ENCODE measurements at regions not wholly inside any gene's neighbourhood (a gene's known extent, or its start where the extent isn't known, plus 50 kb on each side); places are given as distances from the start of the nearest gene placed in this dataset.

GRCh38 chr15:37291920-37292319 is 191.6 kb upstream of the MEIS2 start:
- intact Hi-C loops (cut with micrococcal nuclease), result no loop called here
- Mint-ChIP-seq H3K27ac (no peak overlapping the region), H3K4me1 (ENCODE audit: low read depth) (no peaks in the 10 kb centered on the region), H3K27me3 (ENCODE audit: insufficient read depth) (no peaks in the 10 kb centered on the region), H3K9me3 (peaks cover 5% of the 10 kb centered on the region), H3K36me3 (ENCODE audit: low read depth) (no peaks in the 10 kb centered on the region), H3K4me3 (no peak overlapping the region)
- no peak for DNase-seq (ENCODE audit: low spot score)

- H3K27ac Mint-ChIP-seq, result no peak overlapping the region
- no peak overlapping the region for H3K4me3 Mint-ChIP-seq
- intact Hi-C loops (cut with micrococcal nuclease), result no loop called here
- H3K9me3 Mint-ChIP-seq, result peaks cover 5% of the 10 kb centered on the region
- no peak for DNase-seq (ENCODE audit: low spot score)
- H3K27me3 Mint-ChIP-seq (ENCODE audit: insufficient read depth), result no peaks in the 10 kb centered on the region
- H3K4me1 Mint-ChIP-seq (ENCODE audit: low read depth), result no peaks in the 10 kb centered on the region
- no peaks in the 10 kb centered on the region for H3K36me3 Mint-ChIP-seq (ENCODE audit: low read depth)
These were observed 197.9 kb upstream of the MEIS2 start for GRCh38 chr15:37298271-37298670.

- Mint-ChIP-seq H3K4me1 (ENCODE audit: low read depth) (no peaks in the 10 kb centered on the region), H3K27ac (no peak overlapping the region), H3K27me3 (ENCODE audit: insufficient read depth) (no peaks in the 10 kb centered on the region), H3K36me3 (ENCODE audit: low read depth) (no peaks in the 10 kb centered on the region), H3K4me3 (no peak overlapping the region), H3K9me3 (peaks cover 11% of the 10 kb centered on the region)
- DNase-seq (ENCODE audit: low spot score), result no peak
- intact Hi-C loops (cut with micrococcal nuclease), result no loop called here
These were observed 239.1 kb upstream of the MEIS2 start for GRCh38 chr15:37339437-37339836.

GRCh38 chr15:37339856-37340255 is 239.5 kb upstream of the MEIS2 start:
- Mint-ChIP-seq H3K27ac (no peak overlapping the region), H3K9me3 (peaks cover 11% of the 10 kb centered on the region), H3K4me3 (no peak overlapping the region), H3K4me1 (ENCODE audit: low read depth) (no peaks in the 10 kb centered on the region), H3K36me3 (ENCODE audit: low read depth) (no peaks in the 10 kb centered on the region), H3K27me3 (ENCODE audit: insufficient read depth) (no peaks in the 10 kb centered on the region)
- intact Hi-C loops (cut with micrococcal nuclease), result no loop called here
- no peak for DNase-seq (ENCODE audit: low spot score)

GRCh38 chr15:37340438-37340837 is 240.1 kb upstream of the MEIS2 start:
- Mint-ChIP-seq H3K36me3 (ENCODE audit: low read depth) (no peaks in the 10 kb centered on the region), H3K27me3 (ENCODE audit: insufficient read depth) (no peaks in the 10 kb centered on the region), H3K27ac (no peak overlapping the region), H3K9me3 (peaks cover 7% of the 10 kb centered on the region), H3K4me3 (no peak overlapping the region), H3K4me1 (ENCODE audit: low read depth) (no peaks in the 10 kb centered on the region)
- DNase-seq (ENCODE audit: low spot score), result no peak
- intact Hi-C loops (cut with micrococcal nuclease), result no loop called here

- H3K4me3 Mint-ChIP-seq, result no peak overlapping the region
- H3K27me3 Mint-ChIP-seq (ENCODE audit: insufficient read depth), result no peaks in the 10 kb centered on the region
- H3K4me1 Mint-ChIP-seq (ENCODE audit: low read depth), result no peaks in the 10 kb centered on the region
- H3K9me3 Mint-ChIP-seq, result peaks cover 28% of the 10 kb centered on the region
- no peak overlapping the region for H3K27ac Mint-ChIP-seq
- H3K36me3 Mint-ChIP-seq (ENCODE audit: low read depth), result no peaks in the 10 kb centered on the region
- DNase-seq (ENCODE audit: low spot score), result no peak
- intact Hi-C loops (cut with micrococcal nuclease), result no loop called here
These were observed 258.9 kb upstream of the MEIS2 start for GRCh38 chr15:37359101-37359892.

GRCh38 chr15:37359893-37360290 is 259.5 kb upstream of the MEIS2 start:
- intact Hi-C loops (cut with micrococcal nuclease), result no loop called here
- no peak for DNase-seq (ENCODE audit: low spot score)
- Mint-ChIP-seq H3K4me3 (no peak overlapping the region), H3K4me1 (ENCODE audit: low read depth) (no peaks in the 10 kb centered on the region), H3K36me3 (ENCODE audit: low read depth) (no peaks in the 10 kb centered on the region), H3K27ac (no peak overlapping the region), H3K9me3 (peaks cover 28% of the 10 kb centered on the region), H3K27me3 (ENCODE audit: insufficient read depth) (no peaks in the 10 kb centered on the region)

- intact Hi-C loops (cut with micrococcal nuclease), result no loop called here
- no peaks in the 10 kb centered on the region for H3K4me1 Mint-ChIP-seq (ENCODE audit: low read depth)
- no peaks in the 10 kb centered on the region for H3K27me3 Mint-ChIP-seq (ENCODE audit: insufficient read depth)
- DNase-seq (ENCODE audit: low spot score), result no peak
- H3K9me3 Mint-ChIP-seq, result peaks cover 28% of the 10 kb centered on the region
- no peak overlapping the region for H3K4me3 Mint-ChIP-seq
- H3K36me3 Mint-ChIP-seq (ENCODE audit: low read depth), result no peaks in the 10 kb centered on the region
- H3K27ac Mint-ChIP-seq, result no peak overlapping the region
These were observed 260.4 kb upstream of the MEIS2 start for GRCh38 chr15:37360724-37361123.

GRCh38 chr15:37361621-37362020 is 261.3 kb upstream of the MEIS2 start:
- H3K4me3 Mint-ChIP-seq, result no peak overlapping the region
- intact Hi-C loops (cut with micrococcal nuclease), result no loop called here
- H3K4me1 Mint-ChIP-seq (ENCODE audit: low read depth), result no peaks in the 10 kb centered on the region
- no peaks in the 10 kb centered on the region for H3K27me3 Mint-ChIP-seq (ENCODE audit: insufficient read depth)
- H3K36me3 Mint-ChIP-seq (ENCODE audit: low read depth), result no peaks in the 10 kb centered on the region
- H3K27ac Mint-ChIP-seq, result no peak overlapping the region
- H3K9me3 Mint-ChIP-seq, result peaks cover 23% of the 10 kb centered on the region
- no peak for DNase-seq (ENCODE audit: low spot score)

GRCh38 chr15:37362414-37362813 is 262.1 kb upstream of the MEIS2 start:
- no peak overlapping the region for H3K27ac Mint-ChIP-seq
- intact Hi-C loops (cut with micrococcal nuclease), result no loop called here
- no peaks in the 10 kb centered on the region for H3K36me3 Mint-ChIP-seq (ENCODE audit: low read depth)
- no peaks in the 10 kb centered on the region for H3K27me3 Mint-ChIP-seq (ENCODE audit: insufficient read depth)
- no peak for DNase-seq (ENCODE audit: low spot score)
- no peaks in the 10 kb centered on the region for H3K4me1 Mint-ChIP-seq (ENCODE audit: low read depth)
- H3K4me3 Mint-ChIP-seq, result no peak overlapping the region
- peaks cover 18% of the 10 kb centered on the region for H3K9me3 Mint-ChIP-seq

- no peak overlapping the region for H3K27ac Mint-ChIP-seq
- H3K36me3 Mint-ChIP-seq (ENCODE audit: low read depth), result no peaks in the 10 kb centered on the region
- H3K4me3 Mint-ChIP-seq, result no peak overlapping the region
- H3K4me1 Mint-ChIP-seq (ENCODE audit: low read depth), result no peaks in the 10 kb centered on the region
- H3K9me3 Mint-ChIP-seq, result peaks cover 17% of the 10 kb centered on the region
- no peaks in the 10 kb centered on the region for H3K27me3 Mint-ChIP-seq (ENCODE audit: insufficient read depth)
- DNase-seq (ENCODE audit: low spot score), result no peak
- intact Hi-C loops (cut with micrococcal nuclease), result no loop called here
These were observed 268.6 kb upstream of the MEIS2 start for GRCh38 chr15:37368961-37369360.

- no peak overlapping the region for H3K27ac Mint-ChIP-seq
- peaks cover 20% of the 10 kb centered on the region for H3K9me3 Mint-ChIP-seq
- H3K27me3 Mint-ChIP-seq (ENCODE audit: insufficient read depth), result no peaks in the 10 kb centered on the region
- no peak overlapping the region for H3K4me3 Mint-ChIP-seq
- DNase-seq (ENCODE audit: low spot score), result no peak
- no peaks in the 10 kb centered on the region for H3K4me1 Mint-ChIP-seq (ENCODE audit: low read depth)
- H3K36me3 Mint-ChIP-seq (ENCODE audit: low read depth), result no peaks in the 10 kb centered on the region
- intact Hi-C loops (cut with micrococcal nuclease), result no loop called here
These were observed 270.6 kb upstream of the MEIS2 start for GRCh38 chr15:37370941-37371340.

GRCh38 chr15:37372064-37372463 is 271.7 kb upstream of the MEIS2 start:
- no peak for DNase-seq (ENCODE audit: low spot score)
- H3K36me3 Mint-ChIP-seq (ENCODE audit: low read depth), result no peaks in the 10 kb centered on the region

GRCh38 chr15:37375519-37375918 is 275.2 kb upstream of the MEIS2 start:
- DNase-seq (ENCODE audit: low spot score), result no peak
- H3K4me3 Mint-ChIP-seq, result no peak overlapping the region
- no peaks in the 10 kb centered on the region for H3K36me3 Mint-ChIP-seq (ENCODE audit: low read depth)
- no peaks in the 10 kb centered on the region for H3K27me3 Mint-ChIP-seq (ENCODE audit: insufficient read depth)
- H3K9me3 Mint-ChIP-seq, result peaks cover 17% of the 10 kb centered on the region
- H3K4me1 Mint-ChIP-seq (ENCODE audit: low read depth), result no peaks in the 10 kb centered on the region
- intact Hi-C loops (cut with micrococcal nuclease), result no loop called here
- H3K27ac Mint-ChIP-seq, result no peak overlapping the region

More at GRCh38 chr15:37372064-37372463, 271.7 kb upstream of the MEIS2 start:
- Mint-ChIP-seq H3K4me3 (no peak overlapping the region), H3K9me3 (peaks cover 20% of the 10 kb centered on the region), H3K4me1 (ENCODE audit: low read depth) (no peaks in the 10 kb centered on the region), H3K27me3 (ENCODE audit: insufficient read depth) (no peaks in the 10 kb centered on the region), H3K27ac (no peak overlapping the region)
- intact Hi-C loops (cut with micrococcal nuclease), result no loop called here

Measured in activated T-helper 1 cell treated with anti-CD3 and anti-CD28 coated beads, Interleukin-12 subunit alpha, Interleukin-12 subunit beta, Interleukin-2, Interleukin-4 antibody, amounts not matched to agents 30 ng/mL and 10 ng/mL and 1 ng/mL, durations not matched to agents 14 hours and 24 hours and 36 hours (primary cell).